H1 (cell line): ENCODE measurements at regions not wholly inside any gene's neighbourhood (a gene's known extent, or its start where the extent isn't known, plus 50 kb on each side); places are given as distances from the start of the nearest gene placed in this dataset.

Source experiments
- EGR1 ChIP-seq: IDR thresholded peaks from 2 replicates; pipeline ENCODE4 v1.6.1; 2011; ENCODE audit warnings: low read depth, low read length, borderline replicate concordance
- HDAC2 ChIP-seq, 2 experiments: fragments of 300-600 bp in 1 of 2; sonication (generic) in 1 of 2; IDR thresholded peaks; 2 replicates each; pipeline ENCODE4 v1.6.1; 2011 to 2012; ENCODE audit warnings: low read depth in 2 of 2, low read length in 2 of 2, mild to moderate bottlenecking in 2 of 2, moderate library complexity in 2 of 2, borderline replicate concordance in 1 of 2, inconsistent platforms in 1 of 2
- HDAC6 ChIP-seq: IDR thresholded peaks from one replicate; pipeline ENCODE4 v1.7.1; 2012; ENCODE audit warnings: low read depth, mild to moderate bottlenecking, inconsistent platforms, low read length, moderate library complexity
- JUN ChIP-seq: IDR thresholded peaks from 2 replicates; pipeline ENCODE4 v1.6.1; 2011; ENCODE audit warnings: low read depth, mild to moderate bottlenecking, improper control_type of control experiment, low read length
- JUND ChIP-seq: IDR thresholded peaks from 2 replicates; pipeline ENCODE4 v1.6.1; 2011; ENCODE audit warnings: mild to moderate bottlenecking, improper control_type of control experiment, low read length
- NRF1 ChIP-seq: IDR thresholded peaks from 2 replicates; pipeline ENCODE4 v1.6.1; 2011; ENCODE audit warnings: mild to moderate bottlenecking, low read depth, low read length, improper control_type of control experiment
- PHF8 ChIP-seq: fragments of 200-600 bp; sonication (generic); conservative IDR thresholded peaks from 2 replicates; pipeline ENCODE4 v1.7.1; 2012; ENCODE audit warnings: low read depth, mild to moderate bottlenecking, inconsistent platforms, low read length, moderate library complexity
- RFX5 ChIP-seq: IDR thresholded peaks from 2 replicates; pipeline ENCODE4 v1.6.1; 2011; ENCODE audit warnings: low read depth, low read length, improper control_type of control experiment, borderline replicate concordance
- RNF2 ChIP-seq: fragments of 200-900, 300-1000 bp; sonication (generic); IDR thresholded peaks from 2 replicates; pipeline ENCODE4 v1.7.1; 2016; ENCODE audit warnings: borderline replicate concordance, low read depth, mild to moderate bottlenecking, antibody characterized with exemption, low read length; ENCODE audit not compliant: poor library complexity, severe bottlenecking; ENCODE audit errors: missing control alignments
- SIRT6 ChIP-seq: IDR thresholded peaks from one replicate; pipeline ENCODE4 v1.7.1; 2012; ENCODE audit warnings: low read length, inconsistent platforms
- TF ChIP-seq, protein P1 (sequence below): fragments of 300-600 bp; sonication (generic); IDR thresholded peaks from 2 replicates; pipeline ENCODE4 v1.7.1; 2012; ENCODE audit warnings: low read length, moderate library complexity, mild to moderate bottlenecking, inconsistent platforms; ENCODE audit not compliant: insufficient replicate concordance
- TF ChIP-seq, protein P2 (sequence below): IDR thresholded peaks from 2 replicates; pipeline ENCODE4 v1.6.1; 2012; ENCODE audit warnings: inconsistent platforms

DNA sequence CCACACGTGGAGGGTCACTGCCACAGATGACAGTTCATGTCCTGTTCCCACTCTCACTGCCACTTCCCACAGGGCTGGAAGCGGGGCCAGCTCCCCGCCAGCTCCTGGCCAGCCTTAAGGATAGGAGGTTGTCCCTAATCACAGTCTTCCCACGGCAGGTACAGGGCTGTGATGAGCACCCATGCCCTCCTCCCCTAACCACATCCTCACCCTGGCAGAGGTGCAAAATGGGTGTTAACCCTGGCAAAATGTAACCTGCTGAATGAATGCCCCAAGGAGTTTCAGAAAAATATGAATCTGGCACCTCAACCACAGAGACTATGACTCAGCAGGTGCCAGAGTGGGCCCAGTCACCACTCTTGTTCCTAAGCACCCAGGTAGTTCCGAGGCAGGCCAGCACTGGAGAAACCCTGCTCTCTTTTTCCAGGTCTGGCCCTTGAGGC, 185.1 kb upstream of the TPM1 start (continued):
- TF ChIP-seq, protein P1, sequence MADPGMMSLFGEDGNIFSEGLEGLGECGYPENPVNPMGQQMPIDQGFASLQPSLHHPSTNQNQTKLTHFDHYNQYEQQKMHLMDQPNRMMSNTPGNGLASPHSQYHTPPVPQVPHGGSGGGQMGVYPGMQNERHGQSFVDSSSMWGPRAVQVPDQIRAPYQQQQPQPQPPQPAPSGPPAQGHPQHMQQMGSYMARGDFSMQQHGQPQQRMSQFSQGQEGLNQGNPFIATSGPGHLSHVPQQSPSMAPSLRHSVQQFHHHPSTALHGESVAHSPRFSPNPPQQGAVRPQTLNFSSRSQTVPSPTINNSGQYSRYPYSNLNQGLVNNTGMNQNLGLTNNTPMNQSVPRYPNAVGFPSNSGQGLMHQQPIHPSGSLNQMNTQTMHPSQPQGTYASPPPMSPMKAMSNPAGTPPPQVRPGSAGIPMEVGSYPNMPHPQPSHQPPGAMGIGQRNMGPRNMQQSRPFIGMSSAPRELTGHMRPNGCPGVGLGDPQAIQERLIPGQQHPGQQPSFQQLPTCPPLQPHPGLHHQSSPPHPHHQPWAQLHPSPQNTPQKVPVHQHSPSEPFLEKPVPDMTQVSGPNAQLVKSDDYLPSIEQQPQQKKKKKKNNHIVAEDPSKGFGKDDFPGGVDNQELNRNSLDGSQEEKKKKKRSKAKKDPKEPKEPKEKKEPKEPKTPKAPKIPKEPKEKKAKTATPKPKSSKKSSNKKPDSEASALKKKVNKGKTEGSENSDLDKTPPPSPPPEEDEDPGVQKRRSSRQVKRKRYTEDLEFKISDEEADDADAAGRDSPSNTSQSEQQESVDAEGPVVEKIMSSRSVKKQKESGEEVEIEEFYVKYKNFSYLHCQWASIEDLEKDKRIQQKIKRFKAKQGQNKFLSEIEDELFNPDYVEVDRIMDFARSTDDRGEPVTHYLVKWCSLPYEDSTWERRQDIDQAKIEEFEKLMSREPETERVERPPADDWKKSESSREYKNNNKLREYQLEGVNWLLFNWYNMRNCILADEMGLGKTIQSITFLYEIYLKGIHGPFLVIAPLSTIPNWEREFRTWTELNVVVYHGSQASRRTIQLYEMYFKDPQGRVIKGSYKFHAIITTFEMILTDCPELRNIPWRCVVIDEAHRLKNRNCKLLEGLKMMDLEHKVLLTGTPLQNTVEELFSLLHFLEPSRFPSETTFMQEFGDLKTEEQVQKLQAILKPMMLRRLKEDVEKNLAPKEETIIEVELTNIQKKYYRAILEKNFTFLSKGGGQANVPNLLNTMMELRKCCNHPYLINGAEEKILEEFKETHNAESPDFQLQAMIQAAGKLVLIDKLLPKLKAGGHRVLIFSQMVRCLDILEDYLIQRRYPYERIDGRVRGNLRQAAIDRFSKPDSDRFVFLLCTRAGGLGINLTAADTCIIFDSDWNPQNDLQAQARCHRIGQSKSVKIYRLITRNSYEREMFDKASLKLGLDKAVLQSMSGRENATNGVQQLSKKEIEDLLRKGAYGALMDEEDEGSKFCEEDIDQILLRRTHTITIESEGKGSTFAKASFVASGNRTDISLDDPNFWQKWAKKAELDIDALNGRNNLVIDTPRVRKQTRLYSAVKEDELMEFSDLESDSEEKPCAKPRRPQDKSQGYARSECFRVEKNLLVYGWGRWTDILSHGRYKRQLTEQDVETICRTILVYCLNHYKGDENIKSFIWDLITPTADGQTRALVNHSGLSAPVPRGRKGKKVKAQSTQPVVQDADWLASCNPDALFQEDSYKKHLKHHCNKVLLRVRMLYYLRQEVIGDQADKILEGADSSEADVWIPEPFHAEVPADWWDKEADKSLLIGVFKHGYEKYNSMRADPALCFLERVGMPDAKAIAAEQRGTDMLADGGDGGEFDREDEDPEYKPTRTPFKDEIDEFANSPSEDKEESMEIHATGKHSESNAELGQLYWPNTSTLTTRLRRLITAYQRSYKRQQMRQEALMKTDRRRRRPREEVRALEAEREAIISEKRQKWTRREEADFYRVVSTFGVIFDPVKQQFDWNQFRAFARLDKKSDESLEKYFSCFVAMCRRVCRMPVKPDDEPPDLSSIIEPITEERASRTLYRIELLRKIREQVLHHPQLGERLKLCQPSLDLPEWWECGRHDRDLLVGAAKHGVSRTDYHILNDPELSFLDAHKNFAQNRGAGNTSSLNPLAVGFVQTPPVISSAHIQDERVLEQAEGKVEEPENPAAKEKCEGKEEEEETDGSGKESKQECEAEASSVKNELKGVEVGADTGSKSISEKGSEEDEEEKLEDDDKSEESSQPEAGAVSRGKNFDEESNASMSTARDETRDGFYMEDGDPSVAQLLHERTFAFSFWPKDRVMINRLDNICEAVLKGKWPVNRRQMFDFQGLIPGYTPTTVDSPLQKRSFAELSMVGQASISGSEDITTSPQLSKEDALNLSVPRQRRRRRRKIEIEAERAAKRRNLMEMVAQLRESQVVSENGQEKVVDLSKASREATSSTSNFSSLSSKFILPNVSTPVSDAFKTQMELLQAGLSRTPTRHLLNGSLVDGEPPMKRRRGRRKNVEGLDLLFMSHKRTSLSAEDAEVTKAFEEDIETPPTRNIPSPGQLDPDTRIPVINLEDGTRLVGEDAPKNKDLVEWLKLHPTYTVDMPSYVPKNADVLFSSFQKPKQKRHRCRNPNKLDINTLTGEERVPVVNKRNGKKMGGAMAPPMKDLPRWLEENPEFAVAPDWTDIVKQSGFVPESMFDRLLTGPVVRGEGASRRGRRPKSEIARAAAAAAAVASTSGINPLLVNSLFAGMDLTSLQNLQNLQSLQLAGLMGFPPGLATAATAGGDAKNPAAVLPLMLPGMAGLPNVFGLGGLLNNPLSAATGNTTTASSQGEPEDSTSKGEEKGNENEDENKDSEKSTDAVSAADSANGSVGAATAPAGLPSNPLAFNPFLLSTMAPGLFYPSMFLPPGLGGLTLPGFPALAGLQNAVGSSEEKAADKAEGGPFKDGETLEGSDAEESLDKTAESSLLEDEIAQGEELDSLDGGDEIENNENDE, result no peak
- TF ChIP-seq, protein P2, sequence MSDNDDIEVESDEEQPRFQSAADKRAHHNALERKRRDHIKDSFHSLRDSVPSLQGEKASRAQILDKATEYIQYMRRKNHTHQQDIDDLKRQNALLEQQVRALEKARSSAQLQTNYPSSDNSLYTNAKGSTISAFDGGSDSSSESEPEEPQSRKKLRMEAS, result no peak
- TF ChIP-seq EGR1, result no peak
- no peak for TF ChIP-seq JUN
- no peak for TF ChIP-seq JUND
- no peak for TF ChIP-seq RFX5
- TF ChIP-seq HDAC6, result no peak
- no peak for TF ChIP-seq PHF8
- TF ChIP-seq NRF1, result no peak
- TF ChIP-seq HDAC2 (IDR thresholded peaks at IDR 0.05; ENCODE audit: borderline replicate concordance in 1 of 2, low read depth in 2 of 2, low read length in 2 of 2), result no peak
- no peak for TF ChIP-seq SIRT6
- no peak for TF ChIP-seq RNF2
